EH (cell line): ENCODE measurements at regions not wholly inside any gene's neighbourhood (a gene's known extent, or its start where the extent isn't known, plus 50 kb on each side); places are given as distances from the start of the nearest gene placed in this dataset.

ENCODE experiments used
- DNase-seq: peaks from one replicate; pipeline ENCODE4 v3.0.0-alpha.2; 2015; ENCODE audit warnings: low read depth

GRCh38 chr12:39047539-39048262 lies 142.3 kb upstream of the CPNE8 start:
- no peak for DNase-seq

GRCh38 chr12:39044754-39045153 lies 139.4 kb upstream of the CPNE8 start:
- DNase-seq = no peak

- no peak for DNase-seq
These were observed 138.0 kb upstream of the CPNE8 start for GRCh38 chr12:39043424-39043822.

- no peak for DNase-seq
These were observed 134.9 kb upstream of the CPNE8 start for GRCh38 chr12:39040275-39040674.

GRCh38 chr12:39037115-39037514 lies 131.7 kb upstream of the CPNE8 start:
- no peak for DNase-seq

- DNase-seq = no peak
These were observed 130.7 kb upstream of the CPNE8 start for GRCh38 chr12:39036105-39036504.

- DNase-seq = no peak
These were observed 128.4 kb upstream of the CPNE8 start for GRCh38 chr12:39033782-39034181.

- no peak for DNase-seq
These were observed 127.1 kb upstream of the CPNE8 start for GRCh38 chr12:39032448-39032847.

GRCh38 chr12:39032034-39032433 lies 126.6 kb upstream of the CPNE8 start:
- no peak for DNase-seq

GRCh38 chr12:39028382-39028781 lies 123.0 kb upstream of the CPNE8 start:
- no peak for DNase-seq

- DNase-seq = no peak
These were observed 107.5 kb upstream of the CPNE8 start for GRCh38 chr12:39012870-39013269.

GRCh38 chr12:39011166-39011565 lies 105.8 kb upstream of the CPNE8 start:
- DNase-seq = no peak

- DNase-seq = no peak
These were observed 105.0 kb upstream of the CPNE8 start for GRCh38 chr12:39010406-39010805.

- no peak for DNase-seq
These were observed 102.2 kb upstream of the CPNE8 start for GRCh38 chr12:39007619-39008018.

GRCh38 chr12:39006286-39006685 lies 100.9 kb upstream of the CPNE8 start:
- no peak for DNase-seq

GRCh38 chr12:39005671-39006070 lies 100.3 kb upstream of the CPNE8 start:
- no peak for DNase-seq

GRCh38 chr12:39003541-39004155 lies 98.3 kb upstream of the CPNE8 start:
- DNase-seq = no peak

GRCh38 chr12:39000370-39000769 lies 95.0 kb upstream of the CPNE8 start:
- no peak for DNase-seq

- no peak for DNase-seq
These were observed 93.6 kb upstream of the CPNE8 start for GRCh38 chr12:38998887-38999482.

GRCh38 chr12:38995249-38995648 lies 89.9 kb upstream of the CPNE8 start:
- DNase-seq = no peak

GRCh38 chr12:38985961-38986360 lies 80.6 kb upstream of the CPNE8 start:
- no peak for DNase-seq

- no peak for DNase-seq
These were observed 79.0 kb upstream of the CPNE8 start for GRCh38 chr12:38984388-38984787.

- no peak for DNase-seq
These were observed 77.8 kb upstream of the CPNE8 start for GRCh38 chr12:38983117-38983571.
